ENCODE measurements at regions not wholly inside any gene's neighbourhood (a gene's known extent, or its start where the extent isn't known, plus 50 kb on each side); places are given as distances from the start of the nearest gene placed in this dataset.

DNA sequence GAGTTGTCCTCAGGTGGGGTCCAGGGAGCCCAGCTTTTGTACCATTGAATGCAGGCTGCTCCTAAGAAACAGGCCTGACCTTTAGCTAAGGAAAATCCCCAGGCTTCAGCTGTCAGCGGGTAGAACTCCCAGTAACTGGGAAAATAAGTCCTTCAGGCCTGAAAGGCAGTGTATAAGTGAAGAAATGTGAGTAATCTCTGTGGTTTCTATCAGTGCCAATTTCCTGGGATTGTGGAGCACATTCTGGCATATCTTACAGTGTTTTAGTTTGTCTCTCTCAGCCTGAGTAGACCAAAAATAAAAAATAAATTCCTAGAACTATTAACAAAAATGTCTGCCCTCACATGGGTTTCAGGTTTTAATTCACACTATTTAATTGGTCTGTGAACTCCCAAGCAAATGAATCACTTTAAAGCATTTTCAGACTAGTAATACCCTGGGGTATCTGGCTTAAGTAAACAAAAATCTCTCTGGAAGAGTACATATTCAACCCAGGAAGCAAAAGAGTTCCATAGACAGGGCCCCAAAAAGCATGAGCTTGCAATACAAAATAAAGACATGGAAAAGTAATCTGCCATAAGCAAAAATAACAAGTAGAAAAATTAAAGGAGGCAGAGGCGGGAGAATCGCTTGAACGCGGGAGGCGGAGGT is 566.2 kb upstream of the NOX3 start:
- no peak for TF ChIP-seq GATA3 (IDR thresholded peaks at IDR 0.05; ENCODE audit: low read depth, low read length)
- TF ChIP-seq GATA2 (IDR thresholded peaks at IDR 0.05; ENCODE audit: low read depth, low read length) = no peak
